Omental fat pad (tissue), 3 donors: ENCODE measurements at regions not wholly inside any gene's neighbourhood (a gene's known extent, or its start where the extent isn't known, plus 50 kb on each side); places are given as distances from the start of the nearest gene placed in this dataset.

Experiments
- ATAC-seq: fragments of 150-250 bp; one replicate; pipeline ENCODE4 v1.9.1; 2016; ENCODE audit warnings: mild to moderate bottlenecking, moderate library complexity; ENCODE audit not compliant: low FRiP score
- DNase-seq: peaks from one replicate; pipeline ENCODE4 v3.0.0-alpha.2; 2019; ENCODE audit warnings: low spot score
- TF ChIP-seq, protein P1 (sequence below), 3 donors: fragments of 450-650 bp; IDR thresholded peaks; one replicate each; pipeline ENCODE4 v1.5.1; 2016 to 2017; ENCODE audit warnings: antibody characterized with exemption in 3 of 3, mild to moderate bottlenecking in 3 of 3, moderate library complexity in 2 of 3

DNA sequence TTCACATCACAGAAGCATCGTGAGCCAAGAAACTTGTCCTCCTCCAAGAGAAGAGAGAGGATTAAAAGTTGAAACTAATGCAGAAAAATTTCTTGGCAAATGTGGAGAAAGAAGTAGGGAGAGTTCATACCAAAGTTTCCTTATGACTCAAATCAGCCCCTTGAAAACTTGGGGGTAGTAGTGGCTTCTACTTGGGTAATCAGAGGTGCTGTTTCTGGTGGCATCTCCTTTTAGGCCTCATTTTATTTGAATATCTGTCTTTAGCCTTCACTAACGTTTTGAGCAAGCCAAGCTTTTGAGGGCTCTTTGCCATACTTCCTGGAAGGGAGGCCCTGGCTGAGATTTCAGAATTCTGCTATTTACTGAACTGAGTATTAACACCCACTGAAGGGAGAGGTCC is 515.3 kb upstream of the MEX3C start:
- TF ChIP-seq, protein P1, sequence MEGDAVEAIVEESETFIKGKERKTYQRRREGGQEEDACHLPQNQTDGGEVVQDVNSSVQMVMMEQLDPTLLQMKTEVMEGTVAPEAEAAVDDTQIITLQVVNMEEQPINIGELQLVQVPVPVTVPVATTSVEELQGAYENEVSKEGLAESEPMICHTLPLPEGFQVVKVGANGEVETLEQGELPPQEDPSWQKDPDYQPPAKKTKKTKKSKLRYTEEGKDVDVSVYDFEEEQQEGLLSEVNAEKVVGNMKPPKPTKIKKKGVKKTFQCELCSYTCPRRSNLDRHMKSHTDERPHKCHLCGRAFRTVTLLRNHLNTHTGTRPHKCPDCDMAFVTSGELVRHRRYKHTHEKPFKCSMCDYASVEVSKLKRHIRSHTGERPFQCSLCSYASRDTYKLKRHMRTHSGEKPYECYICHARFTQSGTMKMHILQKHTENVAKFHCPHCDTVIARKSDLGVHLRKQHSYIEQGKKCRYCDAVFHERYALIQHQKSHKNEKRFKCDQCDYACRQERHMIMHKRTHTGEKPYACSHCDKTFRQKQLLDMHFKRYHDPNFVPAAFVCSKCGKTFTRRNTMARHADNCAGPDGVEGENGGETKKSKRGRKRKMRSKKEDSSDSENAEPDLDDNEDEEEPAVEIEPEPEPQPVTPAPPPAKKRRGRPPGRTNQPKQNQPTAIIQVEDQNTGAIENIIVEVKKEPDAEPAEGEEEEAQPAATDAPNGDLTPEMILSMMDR (IDR thresholded peaks at IDR 0.05) = no peak
- ATAC-seq (no peak), DNase-seq (no peak)

DNA sequence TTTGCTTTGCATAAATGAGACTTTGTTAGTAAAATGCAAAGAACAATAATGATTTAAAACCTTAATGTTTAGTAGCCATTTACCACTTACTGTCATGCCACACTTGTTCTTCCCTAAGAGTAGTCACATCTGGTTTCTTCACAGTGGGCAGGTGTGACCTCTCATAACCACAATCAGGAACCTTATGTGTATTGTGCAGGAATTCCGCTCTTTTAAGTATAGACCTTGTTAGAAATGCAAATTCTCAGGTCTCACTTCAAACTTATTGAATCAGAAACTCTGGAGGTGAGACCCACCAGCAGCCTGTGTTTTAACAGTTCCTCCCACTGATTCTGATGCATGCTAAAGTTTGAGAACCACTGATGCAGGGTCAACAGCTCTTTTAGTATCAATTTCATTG is 518.8 kb upstream of the MEX3C start:
- TF ChIP-seq, protein P1 (IDR thresholded peaks at IDR 0.05) = no peak
- ATAC-seq (no peak), DNase-seq (no peak)

DNA sequence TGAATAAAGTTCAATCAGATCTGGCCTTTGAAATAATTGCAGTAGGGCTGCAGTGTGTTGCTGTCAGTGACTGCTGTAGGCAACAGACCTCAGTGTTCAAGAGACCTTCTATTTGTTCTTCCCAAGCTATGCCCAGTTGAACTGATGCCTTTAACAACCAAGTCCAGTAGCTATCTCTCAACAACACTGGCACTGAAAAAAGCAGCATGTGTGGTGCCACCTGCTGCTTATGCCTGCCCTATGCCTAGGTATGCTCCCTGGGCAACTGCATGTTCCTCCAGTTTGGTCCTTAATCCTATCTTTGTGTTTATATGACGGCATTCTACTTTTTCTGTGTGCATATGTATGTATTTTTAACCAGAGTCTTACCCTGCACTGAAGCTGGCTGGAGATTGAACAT is 523.9 kb upstream of the MEX3C start:
- TF ChIP-seq, protein P1 (IDR thresholded peaks at IDR 0.05) = no peak
- ATAC-seq (no peak), DNase-seq (no peak)

DNA sequence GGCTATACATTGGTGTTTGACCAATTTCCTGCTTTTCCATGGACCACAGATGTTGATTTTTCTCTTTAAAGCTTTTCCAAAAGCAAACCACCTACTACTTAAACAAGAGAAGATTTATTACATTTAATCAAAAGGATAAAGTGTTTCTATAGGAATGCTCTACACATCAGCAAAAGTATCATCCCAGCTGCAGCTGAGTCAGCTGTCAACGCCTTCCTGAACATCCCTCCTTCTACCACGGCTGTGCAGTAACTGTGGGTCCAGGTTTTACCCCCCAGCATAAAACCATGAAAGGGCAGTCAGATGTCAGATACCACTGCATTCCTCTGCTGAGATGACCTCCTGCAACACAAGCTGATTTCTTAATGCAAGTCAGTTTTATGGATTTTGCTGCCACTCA is 524.5 kb upstream of the MEX3C start:
- DNase-seq (no peak), ATAC-seq (no peak)
- TF ChIP-seq, protein P1 (IDR thresholded peaks at IDR 0.05) = no peak

DNA sequence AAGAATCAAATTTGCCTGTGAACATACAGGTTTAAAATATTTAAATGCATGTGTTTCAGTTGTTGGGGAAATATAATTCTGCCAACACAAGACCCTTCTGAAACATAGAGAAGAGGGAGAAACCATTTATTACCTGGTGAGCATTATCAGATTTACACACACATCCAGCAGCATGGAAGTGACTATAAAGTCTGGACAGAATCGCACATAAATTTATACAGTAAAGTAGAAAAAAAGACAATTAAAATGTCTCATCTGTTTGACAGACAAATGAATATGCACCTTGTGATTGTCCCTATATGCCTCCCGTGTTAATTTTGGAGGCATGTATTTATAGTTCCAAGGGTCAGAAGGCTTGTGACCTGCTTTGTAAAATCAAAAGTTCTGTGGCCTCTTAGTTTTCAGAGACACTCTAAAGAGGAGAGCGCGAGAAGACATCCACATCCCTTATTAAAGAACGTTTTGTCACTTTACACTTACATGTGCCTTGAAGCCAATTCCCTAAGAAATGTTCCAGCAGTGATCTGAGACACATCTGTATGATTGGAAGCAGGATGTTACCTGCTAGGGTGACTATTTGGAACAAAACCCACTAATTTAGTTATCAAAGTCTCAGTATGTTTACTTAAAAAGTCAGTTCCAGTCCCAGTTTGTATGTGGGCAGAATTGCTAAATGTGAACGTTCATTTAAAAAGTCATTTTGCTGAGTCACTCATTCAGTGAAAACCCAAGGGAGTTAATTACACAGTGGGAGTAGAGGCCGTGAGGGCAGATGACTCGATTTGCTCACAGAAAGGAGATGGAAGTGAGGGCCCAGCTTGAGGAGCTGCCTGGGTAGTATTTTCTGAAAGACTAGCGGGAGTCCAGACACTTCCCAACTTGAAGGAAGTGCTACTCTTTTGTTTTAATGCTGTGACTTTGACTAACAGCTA is 527.6 kb upstream of the MEX3C start:
- ATAC-seq = peak; percentile 32
- TF ChIP-seq, protein P1 (IDR thresholded peaks at IDR 0.05) = no peak
- no peak for DNase-seq

DNA sequence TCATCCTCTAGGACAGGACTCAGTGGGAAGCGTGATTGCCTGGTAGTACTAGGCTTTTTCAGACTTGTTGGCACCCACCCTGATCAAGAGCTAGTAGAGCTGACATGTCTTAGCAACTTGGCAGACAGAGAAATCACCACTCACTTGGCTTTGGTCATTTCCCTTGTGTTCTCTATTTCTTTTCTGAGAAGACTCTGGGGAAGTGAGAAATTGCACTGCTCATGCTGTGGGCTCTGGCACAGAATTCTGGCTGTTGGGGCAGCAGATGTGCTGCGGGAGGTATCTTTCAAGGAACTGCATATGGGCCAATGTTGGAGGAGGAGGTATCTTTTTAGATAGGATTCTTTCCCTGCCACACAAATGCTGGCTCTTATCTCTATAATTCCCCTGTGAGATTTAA is 529.1 kb upstream of the MEX3C start:
- TF ChIP-seq, protein P1 (IDR thresholded peaks at IDR 0.05) = no peak
- ATAC-seq (no peak), DNase-seq (no peak)

DNA sequence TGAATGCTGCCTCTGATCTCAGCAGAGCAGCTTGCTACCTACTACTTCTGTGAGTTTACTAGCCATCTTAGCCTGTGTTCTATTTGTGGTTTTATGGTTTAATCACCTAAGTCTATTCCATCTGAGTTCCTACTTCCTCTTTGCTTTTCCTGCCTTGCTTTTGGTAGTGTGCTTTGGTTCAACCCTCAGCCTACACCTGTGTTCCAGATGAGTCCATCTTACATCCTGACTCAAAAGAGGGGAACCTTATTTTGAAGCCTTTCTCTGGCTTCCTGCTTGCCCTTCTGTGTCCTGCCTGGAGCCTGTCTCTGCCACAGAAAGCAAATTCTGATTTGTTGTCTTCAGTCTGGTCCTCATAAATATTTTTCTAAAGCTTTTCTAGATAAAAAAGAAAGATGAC is 530.3 kb upstream of the MEX3C start:
- TF ChIP-seq, protein P1 (IDR thresholded peaks at IDR 0.05) = no peak
- DNase-seq = no peak
- ATAC-seq = no peak
